ENCODE measurements at regions not wholly inside any gene's neighbourhood (a gene's known extent, or its start where the extent isn't known, plus 50 kb on each side); places are given as distances from the start of the nearest gene placed in this dataset.

GRCh38 chr1:218526198-218526580 is 181.1 kb downstream of the TGFB2 start:
- H3K27me3 ChIP-seq (ENCODE audit: control insufficient read depth, insufficient read depth, low read length), result no peaks in the 10 kb centered on the region

DNA sequence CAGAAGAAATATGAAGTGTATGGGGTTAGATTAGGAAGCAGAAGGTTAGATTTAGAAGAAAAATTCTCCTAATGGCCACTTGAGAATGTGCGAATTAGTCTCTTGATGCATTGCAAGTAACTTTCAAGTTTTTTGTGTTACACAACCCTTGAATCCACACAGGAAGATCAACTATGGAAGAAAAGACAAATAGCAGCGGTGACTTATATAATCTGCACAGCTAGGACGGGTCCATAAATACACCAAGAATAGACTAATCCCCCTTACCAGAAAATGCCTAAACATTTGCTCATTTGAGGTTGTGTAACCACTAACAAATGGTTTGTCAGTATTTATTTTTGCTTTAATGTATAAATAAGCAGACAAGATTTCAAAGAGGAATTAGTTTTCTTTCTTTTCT is 182.6 kb downstream of the TGFB2 start:
- H3K27me3 ChIP-seq (ENCODE audit: control insufficient read depth, insufficient read depth, low read length), result no peaks in the 10 kb centered on the region
- H3K36me3 ChIP-seq (ENCODE audit: control insufficient read depth, insufficient read depth, low read length), result no peaks in the 10 kb centered on the region
- no peaks in the 10 kb centered on the region for H3K9me3 ChIP-seq (ENCODE audit: control insufficient read depth, insufficient read depth, low read depth, low read length)
- no peak overlapping the region for H3K4me3 ChIP-seq (ENCODE audit: low read depth, low read length)
- H3K9ac ChIP-seq (ENCODE audit: low read length), result no peak overlapping the region
- H3K4me1 ChIP-seq (ENCODE audit: control insufficient read depth, insufficient read depth, low read length), result no peaks in the 10 kb centered on the region
- no peak overlapping the region for H3K27ac ChIP-seq (ENCODE audit: low read depth, low read length)

More at GRCh38 chr1:218526198-218526580, 181.1 kb downstream of the TGFB2 start:
- Histone ChIP-seq H3K36me3 (ENCODE audit: control insufficient read depth, insufficient read depth, low read length) (no peaks in the 10 kb centered on the region), H3K9ac (ENCODE audit: low read length) (no peak overlapping the region), H3K4me3 (ENCODE audit: low read depth, low read length) (no peak overlapping the region), H3K4me1 (ENCODE audit: control insufficient read depth, insufficient read depth, low read length) (no peaks in the 10 kb centered on the region), H3K27ac (ENCODE audit: low read depth, low read length) (no peak overlapping the region), H3K9me3 (ENCODE audit: control insufficient read depth, insufficient read depth, low read depth, low read length) (no peaks in the 10 kb centered on the region)

- H3K4me3 ChIP-seq (ENCODE audit: low read depth, low read length), result no peak overlapping the region
- H3K9me3 ChIP-seq (ENCODE audit: control insufficient read depth, insufficient read depth, low read depth, low read length), result no peaks in the 10 kb centered on the region
- no peaks in the 10 kb centered on the region for H3K36me3 ChIP-seq (ENCODE audit: control insufficient read depth, insufficient read depth, low read length)
- H3K27me3 ChIP-seq (ENCODE audit: control insufficient read depth, insufficient read depth, low read length), result no peaks in the 10 kb centered on the region
- no peak overlapping the region for H3K9ac ChIP-seq (ENCODE audit: low read length)
- H3K4me1 ChIP-seq (ENCODE audit: control insufficient read depth, insufficient read depth, low read length), result no peaks in the 10 kb centered on the region
- no peak overlapping the region for H3K27ac ChIP-seq (ENCODE audit: low read depth, low read length)
Measured at GRCh38 chr1:218529646-218530300, 184.6 kb downstream of the TGFB2 start.

DNA sequence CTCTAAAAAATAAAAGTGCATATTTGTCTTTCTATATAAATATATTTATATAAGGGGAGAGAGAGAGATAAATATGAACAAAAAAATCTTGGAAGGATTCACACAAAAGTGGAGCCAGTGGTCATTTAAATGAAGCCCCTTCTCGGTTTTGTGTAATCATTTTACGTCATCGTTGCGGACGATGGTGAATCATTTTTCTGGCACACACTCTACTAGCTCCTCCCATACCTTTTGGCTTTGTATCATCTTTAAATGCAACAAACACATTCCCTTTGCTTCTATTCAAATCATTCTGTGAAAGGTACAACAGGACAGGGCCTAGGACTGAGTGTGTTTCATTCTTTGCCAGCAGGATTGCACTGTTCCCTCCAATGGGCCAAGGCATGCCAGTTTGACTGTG is 186.8 kb downstream of the TGFB2 start:
- H3K27me3 ChIP-seq (ENCODE audit: control insufficient read depth, insufficient read depth, low read length), result no peaks in the 10 kb centered on the region
- H3K36me3 ChIP-seq (ENCODE audit: control insufficient read depth, insufficient read depth, low read length), result no peaks in the 10 kb centered on the region
- no peaks in the 10 kb centered on the region for H3K4me1 ChIP-seq (ENCODE audit: control insufficient read depth, insufficient read depth, low read length)
- H3K9ac ChIP-seq (ENCODE audit: low read length), result no peak overlapping the region
- no peak overlapping the region for H3K27ac ChIP-seq (ENCODE audit: low read depth, low read length)
- no peak overlapping the region for H3K4me3 ChIP-seq (ENCODE audit: low read depth, low read length)
- H3K9me3 ChIP-seq (ENCODE audit: control insufficient read depth, insufficient read depth, low read depth, low read length), result no peaks in the 10 kb centered on the region

DNA sequence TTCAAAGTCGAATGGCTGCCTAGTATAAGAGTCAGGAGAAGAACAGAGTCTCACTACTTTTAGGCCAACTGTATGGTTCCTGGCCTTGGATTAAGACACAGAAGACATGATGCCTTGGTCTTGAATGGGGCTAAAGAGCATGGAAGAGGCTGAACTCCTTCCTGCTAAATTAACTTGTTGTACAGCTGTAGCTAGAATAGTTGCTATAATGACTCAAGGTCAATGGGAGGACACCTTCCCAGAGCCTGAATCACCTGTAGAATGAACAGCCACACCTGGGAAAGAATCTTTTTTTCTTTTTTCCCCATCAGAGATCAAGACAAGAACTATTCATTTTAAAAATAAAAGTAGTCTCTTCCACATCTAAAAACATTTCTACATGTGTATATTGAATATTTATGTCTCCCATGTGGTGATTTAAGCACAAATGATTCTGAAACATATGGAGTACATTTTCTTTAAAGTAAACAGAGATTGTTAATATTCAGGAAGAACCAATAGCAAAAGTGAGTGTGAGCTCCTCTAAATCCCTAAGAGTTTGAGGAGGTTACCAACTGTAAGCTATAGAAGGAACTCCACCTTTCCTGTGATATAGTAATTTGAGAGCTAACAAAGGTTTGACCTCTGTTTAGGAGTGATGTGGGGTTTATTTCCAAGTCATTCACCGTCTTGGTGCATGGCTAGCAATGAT is 191.3 kb downstream of the TGFB2 start:
- Histone ChIP-seq H3K4me3 (ENCODE audit: low read depth, low read length) (no peak overlapping the region), H3K9me3 (ENCODE audit: control insufficient read depth, insufficient read depth, low read depth, low read length) (no peaks in the 10 kb centered on the region), H3K27ac (ENCODE audit: low read depth, low read length) (no peak overlapping the region), H3K36me3 (ENCODE audit: control insufficient read depth, insufficient read depth, low read length) (no peaks in the 10 kb centered on the region), H3K27me3 (ENCODE audit: control insufficient read depth, insufficient read depth, low read length) (no peaks in the 10 kb centered on the region), H3K4me1 (ENCODE audit: control insufficient read depth, insufficient read depth, low read length) (no peaks in the 10 kb centered on the region), H3K9ac (ENCODE audit: low read length) (no peak overlapping the region)

DNA sequence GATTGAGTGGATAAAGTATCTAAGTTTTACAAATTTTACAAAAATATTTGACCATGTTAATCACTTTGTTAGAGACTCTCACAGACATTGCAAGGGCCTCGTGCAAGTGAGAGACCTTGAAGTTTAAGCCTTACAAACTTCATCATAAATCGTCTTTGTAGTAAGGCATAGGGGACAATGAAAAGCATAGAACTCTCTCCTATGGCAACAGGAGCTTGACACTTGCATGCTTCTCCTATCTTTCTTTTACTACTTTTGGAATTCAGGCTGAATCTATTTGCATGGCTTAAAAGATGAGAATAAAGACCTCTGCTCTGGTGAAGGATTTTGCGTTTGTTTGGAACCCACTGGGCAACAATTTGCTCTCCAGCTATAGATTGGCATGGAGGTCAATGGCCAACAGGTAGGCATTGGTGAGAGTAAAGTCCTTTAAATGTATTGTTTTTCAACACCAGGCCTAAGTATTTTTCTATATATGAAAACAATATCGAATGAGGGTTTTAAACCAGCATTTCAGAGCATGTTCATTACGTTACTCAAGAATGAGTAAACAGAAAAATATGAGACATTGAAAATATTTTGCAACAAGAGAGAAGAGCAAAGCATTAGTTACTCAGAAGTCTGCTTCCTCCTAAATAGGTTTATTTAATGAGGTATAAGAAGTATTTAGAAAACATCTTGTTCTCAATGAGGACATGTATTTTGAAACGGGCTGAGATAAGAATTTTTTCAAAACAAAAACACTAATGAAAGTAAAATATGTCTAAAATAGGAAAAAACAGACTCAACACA is 192.2 kb downstream of the TGFB2 start:
- H3K27ac ChIP-seq (ENCODE audit: low read depth, low read length), result no peak overlapping the region
- H3K4me3 ChIP-seq (ENCODE audit: low read depth, low read length), result no peak overlapping the region
- H3K36me3 ChIP-seq (ENCODE audit: control insufficient read depth, insufficient read depth, low read length), result no peaks in the 10 kb centered on the region
- H3K9me3 ChIP-seq (ENCODE audit: control insufficient read depth, insufficient read depth, low read depth, low read length), result no peaks in the 10 kb centered on the region
- H3K9ac ChIP-seq (ENCODE audit: low read length), result no peak overlapping the region
- H3K27me3 ChIP-seq (ENCODE audit: control insufficient read depth, insufficient read depth, low read length), result no peaks in the 10 kb centered on the region
- no peaks in the 10 kb centered on the region for H3K4me1 ChIP-seq (ENCODE audit: control insufficient read depth, insufficient read depth, low read length)

DNA sequence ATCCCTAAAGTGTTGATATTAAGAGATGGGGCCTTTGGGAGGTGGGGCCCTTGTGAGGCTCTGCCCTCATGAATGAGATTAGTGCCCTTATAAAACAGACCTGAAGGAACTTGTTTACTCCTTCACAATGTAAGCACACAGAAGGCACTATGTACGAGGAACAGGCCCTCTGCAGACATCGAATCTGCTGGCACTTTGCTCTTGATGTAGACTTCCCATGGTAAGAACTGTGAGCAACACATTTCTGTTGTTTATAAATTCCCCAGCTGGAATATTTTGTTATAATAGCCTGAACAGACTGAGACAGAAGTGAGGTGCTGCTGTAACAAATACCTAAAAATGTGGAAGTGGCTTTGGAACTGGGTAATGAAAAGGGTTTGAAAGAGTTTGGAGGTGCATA is 193.2 kb downstream of the TGFB2 start:
- no peaks in the 10 kb centered on the region for H3K9me3 ChIP-seq (ENCODE audit: control insufficient read depth, insufficient read depth, low read depth, low read length)
- no peak overlapping the region for H3K27ac ChIP-seq (ENCODE audit: low read depth, low read length)
- no peak overlapping the region for H3K9ac ChIP-seq (ENCODE audit: low read length)
- no peaks in the 10 kb centered on the region for H3K4me1 ChIP-seq (ENCODE audit: control insufficient read depth, insufficient read depth, low read length)
- H3K4me3 ChIP-seq (ENCODE audit: low read depth, low read length), result no peak overlapping the region
- H3K27me3 ChIP-seq (ENCODE audit: control insufficient read depth, insufficient read depth, low read length), result no peaks in the 10 kb centered on the region
- H3K36me3 ChIP-seq (ENCODE audit: control insufficient read depth, insufficient read depth, low read length), result no peaks in the 10 kb centered on the region

GRCh38 chr1:218546314-218546713 is 201.2 kb downstream of the TGFB2 start:
- Histone ChIP-seq H3K4me1 (ENCODE audit: control insufficient read depth, insufficient read depth, low read length) (no peaks in the 10 kb centered on the region), H3K27me3 (ENCODE audit: control insufficient read depth, insufficient read depth, low read length) (no peaks in the 10 kb centered on the region), H3K4me3 (ENCODE audit: low read depth, low read length) (no peak overlapping the region), H3K9me3 (ENCODE audit: control insufficient read depth, insufficient read depth, low read depth, low read length) (no peaks in the 10 kb centered on the region), H3K36me3 (ENCODE audit: control insufficient read depth, insufficient read depth, low read length) (no peaks in the 10 kb centered on the region), H3K9ac (ENCODE audit: low read length) (no peak overlapping the region), H3K27ac (ENCODE audit: low read depth, low read length) (no peak overlapping the region)

- Histone ChIP-seq H3K27me3 (ENCODE audit: control insufficient read depth, insufficient read depth, low read length) (no peaks in the 10 kb centered on the region), H3K9ac (ENCODE audit: low read length) (no peak overlapping the region), H3K4me3 (ENCODE audit: low read depth, low read length) (no peak overlapping the region), H3K27ac (ENCODE audit: low read depth, low read length) (no peak overlapping the region), H3K9me3 (ENCODE audit: control insufficient read depth, insufficient read depth, low read depth, low read length) (no peaks in the 10 kb centered on the region), H3K4me1 (ENCODE audit: control insufficient read depth, insufficient read depth, low read length) (no peaks in the 10 kb centered on the region), H3K36me3 (ENCODE audit: control insufficient read depth, insufficient read depth, low read length) (no peaks in the 10 kb centered on the region)
Measured at GRCh38 chr1:218547957-218548730, 203.0 kb downstream of the TGFB2 start.

GRCh38 chr1:218548764-218549163 is 203.6 kb downstream of the TGFB2 start:
- Histone ChIP-seq H3K9me3 (ENCODE audit: control insufficient read depth, insufficient read depth, low read depth, low read length) (no peaks in the 10 kb centered on the region), H3K36me3 (ENCODE audit: control insufficient read depth, insufficient read depth, low read length) (no peaks in the 10 kb centered on the region), H3K4me3 (ENCODE audit: low read depth, low read length) (no peak overlapping the region), H3K4me1 (ENCODE audit: control insufficient read depth, insufficient read depth, low read length) (no peaks in the 10 kb centered on the region), H3K27me3 (ENCODE audit: control insufficient read depth, insufficient read depth, low read length) (no peaks in the 10 kb centered on the region), H3K27ac (ENCODE audit: low read depth, low read length) (no peak overlapping the region), H3K9ac (ENCODE audit: low read length) (no peak overlapping the region)
